T-cell (primary cell): ENCODE measurements at regions not wholly inside any gene's neighbourhood (a gene's known extent, or its start where the extent isn't known, plus 50 kb on each side); places are given as distances from the start of the nearest gene placed in this dataset.
"Not testable (repeated sequence)": the region's sequence is repeated elsewhere in the genome, so short reads cannot be mapped to it uniquely, and the experiment has no call there.

Experiments
- ATAC-seq, 4 experiments: fragments of 200-7000 bp in 3 of 4; fragments of 150-1000 bp in 1 of 4; cut with Tn5 transposase; replicated peaks in 1 of 4; 1 replicate in 3 of 4; 2 replicates in 1 of 4; pipeline ENCODE4 v1.10.0; 2021; ENCODE audit warnings: moderate library complexity in 3 of 4, mild to moderate bottlenecking in 2 of 4, moderate number of reproducible peaks in 1 of 4
- CTCF ChIA-PET, 2 donors: fragments of 300-600 bp; sonication (Branson Sonifier 250); formaldehyde crosslinking; loops; one replicate each; lab custom pipeline; 2022; ENCODE audit warnings: antibody characterized with exemption in 2 of 2; lab: Charles Lee
- POLR2A ChIA-PET, 2 donors: fragments of 300-600 bp; sonication (Branson Sonifier 250); formaldehyde crosslinking; loops; one replicate each; lab custom pipeline; 2022; ENCODE audit warnings: antibody characterized with exemption in 2 of 2; lab: Charles Lee
- DNase-seq, 35 experiments: peaks; one replicate each; pipeline versions ENCODE4 v3.0.0 to v3.0.0-alpha.2; 2013 to 2023
- H3K27ac ChIP-seq: one replicate; pipeline ENCODE4 v1.5.1; 2013; ENCODE audit warnings: low read length
- H3K27me3 ChIP-seq, 2 experiments: replicated peaks in 1 of 2; 1 replicate in 1 of 2; 2 replicates in 1 of 2; pipeline versions ENCODE4 v1.6.1 to v1.7.0; 2013; ENCODE audit warnings: low read length in 1 of 2, mixed read lengths in 1 of 2; ENCODE audit not compliant: control insufficient read depth in 2 of 2, insufficient read depth in 2 of 2; ENCODE audit errors: extremely low read depth in 1 of 2
- H3K36me3 ChIP-seq, 2 donors: 1 replicate in 1 of 2; 2 replicates in 1 of 2; pipeline versions ENCODE4 v1.6.1 to v1.7.0; 2013; ENCODE audit warnings: low read length in 1 of 2; ENCODE audit not compliant: control insufficient read depth in 2 of 2, insufficient read depth in 1 of 2; ENCODE audit errors: extremely low read depth in 1 of 2
- H3K4me1 ChIP-seq, 2 experiments: 1 replicate in 1 of 2; 2 replicates in 1 of 2; pipeline versions ENCODE4 v1.6.1 to v1.7.0; 2013; ENCODE audit warnings: low read length in 2 of 2, mixed read lengths in 1 of 2; ENCODE audit not compliant: insufficient read depth in 2 of 2, control insufficient read depth in 1 of 2; ENCODE audit errors: extremely low read depth in 1 of 2
- H3K4me3 ChIP-seq, 2 donors: 1 replicate in 1 of 2; 2 replicates in 1 of 2; pipeline versions ENCODE4 v1.5.1 to v1.7.0; 2013; ENCODE audit warnings: mild to moderate bottlenecking in 2 of 2, low read length in 1 of 2, moderate library complexity in 1 of 2; ENCODE audit not compliant: control insufficient read depth in 1 of 2; ENCODE audit errors: extremely low read depth in 1 of 2
- H3K9me3 ChIP-seq: 2 replicates; pipeline ENCODE4 v1.7.0; 2013
- H3K27ac Mint-ChIP-seq, 2 donors: one replicate each; pipeline ENCODE4 v1.8.0; 2020 to 2021; ENCODE audit warnings: mild to moderate bottlenecking in 2 of 2, mixed read lengths in 2 of 2
- H3K27me3 Mint-ChIP-seq, 2 donors: one replicate each; pipeline ENCODE4 v1.8.0; 2021 to 2022; ENCODE audit warnings: mixed read lengths in 2 of 2
- H3K36me3 Mint-ChIP-seq: one replicate; pipeline ENCODE4 v1.8.0; 2021; ENCODE audit warnings: mixed read lengths
- H3K4me1 Mint-ChIP-seq, 3 donors: one replicate each; pipeline ENCODE4 v1.8.0; 2020 to 2022; ENCODE audit warnings: mixed read lengths in 3 of 3, mild to moderate bottlenecking in 1 of 3
- H3K4me3 Mint-ChIP-seq, 3 donors: one replicate each; pipeline ENCODE4 v1.8.0; 2020 to 2022; ENCODE audit warnings: mild to moderate bottlenecking in 3 of 3, mixed read lengths in 3 of 3, moderate library complexity in 3 of 3
- H3K9me3 Mint-ChIP-seq, 3 donors: one replicate each; pipeline ENCODE4 v1.8.0; 2020 to 2022; ENCODE audit warnings: mixed read lengths in 3 of 3
- WGBS: methylation state at CpG from one replicate; pipeline ENCODE4 v1.1.5; 2013; ENCODE audit warnings: missing lambda C conversion rate; ENCODE audit not compliant: insufficient coverage; 5-methylcytosine and 5-hydroxymethylcytosine counted together

DNA sequence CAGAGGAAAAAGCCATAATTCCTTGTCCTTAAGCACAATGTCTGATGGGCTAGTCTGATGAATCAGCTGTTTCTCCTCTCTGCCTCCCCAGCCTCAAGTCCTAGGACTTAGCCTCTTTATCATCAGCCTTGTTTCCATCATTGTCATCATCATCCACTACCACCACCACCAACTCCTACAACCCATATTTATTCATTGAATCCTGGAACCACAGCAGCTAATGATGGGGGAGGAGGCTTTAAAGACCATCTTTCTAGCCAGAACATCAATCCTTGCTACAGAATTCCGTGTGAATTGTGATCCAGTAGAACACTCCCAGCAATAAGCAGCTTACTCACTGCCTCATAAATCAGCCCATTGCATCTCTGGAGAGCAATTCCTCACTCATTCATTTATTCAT lies 97.6 kb upstream of the TMEM132E start:
- Histone ChIP-seq H3K27ac (no peak overlapping the region), H3K27me3 (peaks cover 0 to 36% of the 10 kb centered on the region in 2 experiments), H3K9me3 (no peaks in the 10 kb centered on the region), H3K4me3 (no peak overlapping the region), H3K36me3 (no peaks in the 10 kb centered on the region), H3K4me1 (no peaks in the 10 kb centered on the region)
- Mint-ChIP-seq H3K9me3 (no peaks in the 10 kb centered on the region), H3K4me3 (no peak overlapping the region), H3K4me1 (no peaks in the 10 kb centered on the region), H3K27me3 (peaks cover 22 to 34% of the 10 kb centered on the region in 2 donors), H3K36me3 (no peaks in the 10 kb centered on the region), H3K27ac (no peak overlapping the region)
- ChIA-PET POLR2A (interaction anchor here in 1 of 2 donors (0.6 kb wide), 1 partner anchor 467 kb away, joined by 4 read pairs; no protein-coding TSS in a partner anchor), CTCF (no interaction called here)
- 29% methylated on average over 1 of the region's 1 CpG for WGBS
- DNase-seq (no peak), ATAC-seq (no peak)

DNA sequence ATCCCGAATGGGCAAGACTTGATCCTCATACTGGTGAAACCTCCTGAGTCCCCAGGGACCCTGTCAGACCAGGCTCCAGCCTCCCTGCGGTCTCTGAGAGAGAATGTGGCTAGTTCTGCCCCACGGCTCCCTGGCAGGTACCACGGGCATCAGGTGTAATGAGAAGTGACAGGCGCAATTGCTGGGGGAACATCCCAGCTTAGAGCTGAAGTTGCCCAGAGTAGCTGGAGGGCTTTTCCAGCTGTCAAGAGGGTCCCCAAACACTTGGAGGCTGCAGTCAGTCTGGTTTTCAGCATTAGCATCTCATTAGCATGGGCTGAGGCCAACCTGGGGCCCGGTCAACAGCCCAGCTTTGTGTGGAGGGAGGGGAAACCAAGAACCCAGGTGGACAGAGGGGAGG lies 100.0 kb upstream of the TMEM132E start:
- no peaks in the 10 kb centered on the region for H3K4me1 Mint-ChIP-seq
- no peaks in the 10 kb centered on the region for H3K36me3 ChIP-seq
- no peaks in the 10 kb centered on the region for H3K36me3 Mint-ChIP-seq
- 85% methylated on average over 5 of the region's 6 CpGs for WGBS
- peaks cover 0 to 32% of the 10 kb centered on the region in 2 experiments for H3K27me3 ChIP-seq
- H3K27ac Mint-ChIP-seq, result no peak overlapping the region
- no peaks in the 10 kb centered on the region for H3K9me3 ChIP-seq
- no peaks in the 10 kb centered on the region for H3K4me1 ChIP-seq
- no peaks in the 10 kb centered on the region for H3K9me3 Mint-ChIP-seq
- peaks cover 24 to 25% of the 10 kb centered on the region in 2 donors for H3K27me3 Mint-ChIP-seq
- H3K27ac ChIP-seq, result no peak overlapping the region
- no peak overlapping the region for H3K4me3 Mint-ChIP-seq
- DNase-seq (no peak), ATAC-seq (no peak)
- CTCF ChIA-PET, result no interaction called here
- H3K4me3 ChIP-seq, result no peak overlapping the region
- POLR2A ChIA-PET, result no interaction called here

GRCh38 chr17:34478244-34478643 lies 101.1 kb upstream of the TMEM132E start:
- ATAC-seq, result no peak
- no peak for DNase-seq
- Mint-ChIP-seq H3K4me1 (no peaks in the 10 kb centered on the region), H3K36me3 (no peaks in the 10 kb centered on the region), H3K27ac (no peak overlapping the region), H3K4me3 (no peak overlapping the region), H3K27me3 (peaks cover 15 to 24% of the 10 kb centered on the region in 2 donors), H3K9me3 (no peaks in the 10 kb centered on the region)
- no peaks in the 10 kb centered on the region for H3K9me3 ChIP-seq
- CTCF ChIA-PET, result no interaction called here
- H3K27ac ChIP-seq, result no peak overlapping the region
- no peaks in the 10 kb centered on the region for H3K36me3 ChIP-seq
- WGBS, result no CpG with 5 or more reads among the region's 3 CpGs
- H3K27me3 ChIP-seq, result peaks cover 0 to 25% of the 10 kb centered on the region in 2 experiments
- POLR2A ChIA-PET, result no interaction called here
- no peaks in the 10 kb centered on the region for H3K4me1 ChIP-seq
- no peak overlapping the region for H3K4me3 ChIP-seq

- Mint-ChIP-seq H3K9me3 (no peaks in the 10 kb centered on the region), H3K4me1 (no peaks in the 10 kb centered on the region), H3K4me3 (no peak overlapping the region), H3K27ac (no peak overlapping the region), H3K36me3 (no peaks in the 10 kb centered on the region), H3K27me3 (peaks cover 4 to 16% of the 10 kb centered on the region in 2 donors)
- H3K36me3 ChIP-seq, result no peaks in the 10 kb centered on the region
- H3K27ac ChIP-seq, result no peak overlapping the region
- H3K4me3 ChIP-seq, result no peak overlapping the region
- H3K9me3 ChIP-seq, result no peaks in the 10 kb centered on the region
- ChIA-PET POLR2A (no interaction called here), CTCF (no interaction called here)
- peaks cover 0 to 13% of the 10 kb centered on the region in 2 experiments for H3K27me3 ChIP-seq
- ATAC-seq, result no peak
- no peaks in the 10 kb centered on the region for H3K4me1 ChIP-seq
- WGBS, result 40% methylated on average over 1 of the region's 4 CpGs
- no peak for DNase-seq
Observed at GRCh38 chr17:34475296-34475695, 104.1 kb upstream of the TMEM132E start.

GRCh38 chr17:34474706-34475105 lies 104.7 kb upstream of the TMEM132E start:
- peaks cover 4 to 16% of the 10 kb centered on the region in 2 donors for H3K27me3 Mint-ChIP-seq
- peaks cover 0 to 13% of the 10 kb centered on the region in 2 experiments for H3K27me3 ChIP-seq
- H3K36me3 ChIP-seq, result no peaks in the 10 kb centered on the region
- H3K36me3 Mint-ChIP-seq, result no peaks in the 10 kb centered on the region
- no peak overlapping the region for H3K4me3 Mint-ChIP-seq
- H3K9me3 ChIP-seq, result no peaks in the 10 kb centered on the region
- H3K27ac Mint-ChIP-seq, result no peak overlapping the region
- H3K4me1 Mint-ChIP-seq, result no peaks in the 10 kb centered on the region
- no peak for DNase-seq
- ChIA-PET CTCF (no interaction called here), POLR2A (no interaction called here)
- H3K9me3 Mint-ChIP-seq, result no peaks in the 10 kb centered on the region
- H3K27ac ChIP-seq, result no peak overlapping the region
- H3K4me1 ChIP-seq, result no peaks in the 10 kb centered on the region
- H3K4me3 ChIP-seq, result no peak overlapping the region
- ATAC-seq, result no peak
- 75% methylated on average over 1 of the region's 2 CpGs for WGBS

- no peak overlapping the region for H3K4me3 Mint-ChIP-seq
- no peaks in the 10 kb centered on the region for H3K36me3 ChIP-seq
- DNase-seq (no peak), ATAC-seq (no peak)
- no peak overlapping the region for H3K27ac Mint-ChIP-seq
- no peak overlapping the region for H3K4me3 ChIP-seq
- no CpG with 5 or more reads among the region's 1 CpG for WGBS
- H3K9me3 Mint-ChIP-seq, result no peaks in the 10 kb centered on the region
- no peak overlapping the region for H3K27ac ChIP-seq
- H3K9me3 ChIP-seq, result no peaks in the 10 kb centered on the region
- ChIA-PET CTCF (no interaction called here), POLR2A (no interaction called here)
- H3K4me1 Mint-ChIP-seq, result no peaks in the 10 kb centered on the region
- H3K27me3 ChIP-seq, result peaks cover 0 to 27% of the 10 kb centered on the region in 2 experiments
- no peaks in the 10 kb centered on the region for H3K36me3 Mint-ChIP-seq
- no peaks in the 10 kb centered on the region for H3K4me1 ChIP-seq
- peaks cover 4 to 16% of the 10 kb centered on the region in 2 donors for H3K27me3 Mint-ChIP-seq
Observed at GRCh38 chr17:34472363-34472762, 107.0 kb upstream of the TMEM132E start.

DNA sequence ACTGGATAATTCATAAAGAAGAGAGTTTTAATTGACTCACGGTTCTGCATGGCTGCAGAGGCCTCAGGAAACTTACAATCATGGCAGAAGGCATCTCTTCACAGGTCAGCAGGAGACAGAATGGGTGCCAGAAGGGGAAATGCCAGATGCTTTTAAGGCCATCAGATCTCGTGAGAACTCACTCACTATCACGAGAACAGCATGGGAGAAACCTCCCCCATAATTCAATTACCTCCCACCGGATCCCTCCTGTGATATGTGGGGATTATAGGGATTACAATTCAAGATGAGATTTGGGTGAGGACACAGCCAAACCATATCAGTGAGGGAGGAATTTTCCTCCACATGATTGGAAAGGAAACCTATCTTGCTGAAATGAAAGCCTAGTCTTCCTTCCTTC lies 108.1 kb upstream of the TMEM132E start:
- WGBS, result 67% methylated on average over 1 of the region's 4 CpGs
- H3K27ac Mint-ChIP-seq, H3K9me3 ChIP-seq, H3K36me3 ChIP-seq, H3K9me3 Mint-ChIP-seq, H3K4me3 ChIP-seq, CTCF ChIA-PET, ATAC-seq, DNase-seq, H3K4me1 ChIP-seq, H3K36me3 Mint-ChIP-seq, H3K4me3 Mint-ChIP-seq, H3K27ac ChIP-seq, H3K4me1 Mint-ChIP-seq, POLR2A ChIA-PET: not testable (repeated sequence)
- peaks cover 0 to 32% of the 10 kb centered on the region in 2 experiments for H3K27me3 ChIP-seq
- peaks cover 7 to 12% of the 10 kb centered on the region in 2 donors for H3K27me3 Mint-ChIP-seq
